ENCODE measurements at regions not wholly inside any gene's neighbourhood (a gene's known extent, or its start where the extent isn't known, plus 50 kb on each side); places are given as distances from the start of the nearest gene placed in this dataset.
"Not testable (repeated sequence)": the region's sequence is repeated elsewhere in the genome, so short reads cannot be mapped to it uniquely, and the experiment has no call there.

DNA sequence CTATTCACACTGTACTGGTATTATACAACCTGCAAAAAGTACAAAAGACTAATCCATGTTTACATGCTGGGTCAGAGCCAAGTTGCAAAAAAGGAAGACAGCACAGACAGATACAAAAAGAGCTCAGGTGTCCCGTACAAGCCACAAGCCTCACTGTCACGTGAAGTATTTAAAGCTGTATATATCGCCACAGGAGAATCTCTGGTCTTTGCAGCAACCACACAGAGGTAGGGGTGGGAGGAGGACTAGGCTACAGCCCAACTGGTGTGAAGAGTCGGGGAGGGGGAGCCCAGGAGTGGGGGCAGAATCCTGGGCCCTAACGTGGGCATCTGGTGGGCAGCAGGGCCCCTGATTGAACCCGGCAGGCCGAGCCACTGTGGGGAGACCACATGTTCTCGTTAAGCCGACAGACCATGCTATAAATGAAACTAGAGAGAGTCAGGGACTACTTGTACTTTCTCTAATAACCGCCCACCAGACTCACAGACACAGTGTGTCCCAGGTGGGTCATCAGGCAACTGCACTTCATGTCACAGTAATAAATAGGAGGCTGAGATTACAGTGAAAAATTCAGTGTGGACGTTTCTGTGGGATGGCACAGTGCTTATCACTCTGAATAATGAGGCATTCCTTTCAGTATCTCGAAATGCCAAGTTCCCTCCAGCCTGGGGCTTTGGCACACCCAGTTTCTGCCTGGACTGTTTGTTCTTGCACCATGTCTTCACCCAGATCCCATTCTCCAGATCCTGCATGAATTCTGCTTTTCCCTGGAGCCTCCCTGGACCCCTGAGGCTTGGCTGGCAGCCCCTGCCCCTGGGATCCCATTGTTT is 79.3 kb upstream of the SH3PXD2B start:
- intact Hi-C loops (cut with DNase I) = no loop called here
- DNase-seq (ENCODE audit: low spot score) = peak; percentile 74

DNA sequence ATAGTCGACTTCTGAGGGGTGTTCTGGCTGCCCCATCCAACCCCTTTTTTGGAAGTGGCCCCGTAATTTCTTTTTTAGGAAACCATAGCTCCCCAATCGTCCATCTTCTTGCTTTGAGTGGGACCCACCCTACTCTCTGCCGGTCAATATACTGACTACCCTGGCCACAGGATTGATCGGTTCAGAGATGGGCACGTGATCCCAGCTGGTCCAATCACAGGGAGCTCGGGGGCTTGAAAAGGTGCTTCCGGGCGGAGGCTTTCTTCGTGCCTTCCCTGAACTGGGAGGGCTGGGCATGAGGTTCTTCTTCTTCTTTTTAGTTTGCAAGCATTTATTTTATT is 78.7 kb upstream of the SH3PXD2B start:
- intact Hi-C loops (cut with DNase I) = no loop called here
- DNase-seq (ENCODE audit: low spot score) = peak; percentile 41

DNA sequence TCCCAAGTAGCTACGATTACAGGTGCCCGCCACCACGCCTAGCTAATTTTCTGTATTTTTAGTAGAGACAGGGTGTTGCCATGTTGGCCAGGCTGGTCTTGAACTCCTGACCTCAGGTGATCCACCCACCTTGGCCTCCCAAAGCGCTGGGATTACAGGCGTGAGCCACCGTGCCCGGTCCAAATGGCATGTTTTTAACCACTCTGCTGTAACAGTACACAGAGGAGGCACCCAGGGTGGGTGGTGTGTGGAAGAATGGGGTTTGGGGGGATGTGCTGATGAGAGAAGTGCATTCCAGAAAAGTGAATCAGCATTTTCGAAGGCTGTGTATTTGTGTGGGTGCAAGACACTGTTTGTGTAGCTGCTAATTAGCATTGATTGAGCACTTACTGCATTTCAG is 78.1 kb upstream of the SH3PXD2B start:
- peak; percentile 32 for DNase-seq (ENCODE audit: low spot score)

DNA sequence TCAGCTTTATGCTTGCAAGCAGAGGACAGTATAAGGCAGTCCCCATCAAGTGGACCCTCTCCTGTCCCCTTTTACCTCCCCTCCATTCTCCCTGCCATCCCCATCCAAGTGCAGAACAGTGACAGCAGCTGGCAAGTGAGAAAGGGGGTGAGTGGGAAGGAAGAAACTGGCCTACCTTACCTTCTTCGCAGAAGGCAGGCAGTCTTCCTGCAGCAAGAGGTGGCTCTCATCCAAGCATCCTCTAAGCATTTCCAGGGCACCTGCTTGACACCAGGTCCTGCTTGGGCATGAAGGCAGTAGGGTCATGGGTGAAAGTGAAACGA is 77.3 kb upstream of the SH3PXD2B start:
- intact Hi-C loops (cut with DNase I) = no loop called here
- DNase-seq (ENCODE audit: low spot score) = no peak

More for the DNA sequence above, 78.1 kb upstream of the SH3PXD2B start:
- intact Hi-C loops (cut with DNase I) = not testable (repeated sequence)

DNA sequence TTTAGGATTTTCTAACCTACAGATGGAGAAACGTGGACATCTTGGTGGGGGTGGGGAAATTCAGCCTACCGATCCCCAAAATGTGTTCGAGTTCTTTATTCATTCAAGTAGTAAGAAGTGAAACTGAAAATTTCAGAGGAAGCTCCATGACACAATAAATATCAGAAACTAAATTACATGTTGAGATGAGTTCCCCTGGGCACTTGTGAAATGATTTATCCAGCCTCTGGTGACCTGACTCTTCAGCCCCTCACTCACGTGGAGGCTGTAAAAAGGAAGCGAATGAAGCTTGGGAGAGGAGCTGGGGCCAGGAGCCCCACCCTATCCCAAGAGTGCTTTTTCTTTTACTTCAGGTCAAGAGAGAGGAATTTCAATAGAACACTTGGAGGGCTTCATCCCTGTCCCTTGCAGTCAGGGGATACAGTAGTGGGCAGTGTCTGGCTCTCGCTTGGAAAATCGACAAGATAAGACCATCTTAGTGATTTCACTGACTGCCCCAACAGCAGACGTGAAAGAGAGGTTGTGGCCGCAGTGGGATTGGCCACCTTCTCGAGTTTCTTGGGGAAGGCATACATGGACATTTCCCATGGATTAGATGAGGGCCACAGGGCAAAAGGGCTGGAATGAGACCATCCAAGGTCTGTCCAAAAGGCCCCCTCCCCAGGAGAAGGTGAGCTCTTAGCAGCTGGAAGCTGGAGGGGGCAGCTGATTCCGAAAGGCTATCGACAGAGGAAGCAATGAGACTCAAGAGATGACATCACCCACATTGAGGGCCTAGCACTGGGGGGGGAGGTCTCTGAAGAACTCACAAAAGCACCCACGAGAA is 76.8 kb upstream of the SH3PXD2B start:
- DNase-seq (ENCODE audit: low spot score) = peak; percentile 43
- intact Hi-C loops (cut with DNase I) = no loop called here

DNA sequence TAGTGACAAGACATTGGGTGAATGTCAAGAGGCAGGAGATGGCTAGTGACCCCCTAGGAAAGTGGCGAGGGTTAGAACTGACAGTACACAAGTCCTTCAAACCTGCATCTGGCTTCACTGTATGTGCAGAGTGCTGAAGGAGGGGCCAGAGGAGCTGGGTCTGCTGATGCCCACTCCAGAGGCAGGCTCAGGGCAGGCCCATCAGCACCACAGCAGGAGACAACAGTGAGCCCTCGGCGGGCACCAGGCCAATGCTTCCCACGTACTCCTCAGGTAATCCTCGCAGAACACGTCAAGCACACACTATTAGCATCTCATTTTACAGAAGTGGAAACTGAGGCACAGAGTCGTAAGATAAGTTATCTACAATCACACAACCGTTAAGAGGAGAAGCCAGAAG is 76.1 kb upstream of the SH3PXD2B start:
- intact Hi-C loops (cut with DNase I) = no loop called here
- DNase-seq (ENCODE audit: low spot score) = peak; percentile 45

DNA sequence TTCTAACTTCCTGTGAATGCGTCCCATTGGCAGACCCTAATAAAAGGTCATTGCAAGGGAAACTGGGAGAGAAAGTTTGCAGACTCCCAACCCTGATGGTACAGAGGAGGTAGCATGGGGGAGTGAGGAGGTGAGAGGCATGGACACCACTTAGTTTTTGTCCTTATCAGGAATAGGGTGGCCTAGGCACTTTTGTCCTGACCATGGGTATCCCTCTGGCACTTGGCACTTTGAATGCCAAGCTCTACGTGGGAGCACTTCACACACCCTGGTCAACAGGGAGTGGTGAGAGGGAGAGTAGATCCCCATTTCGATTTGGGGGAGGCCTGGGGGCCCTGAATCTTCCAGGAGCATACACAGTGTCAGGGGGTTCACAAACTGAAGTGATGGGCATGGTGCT is 75.6 kb upstream of the SH3PXD2B start:
- intact Hi-C loops (cut with DNase I) = no loop called here
- DNase-seq (ENCODE audit: low spot score) = no peak

DNA sequence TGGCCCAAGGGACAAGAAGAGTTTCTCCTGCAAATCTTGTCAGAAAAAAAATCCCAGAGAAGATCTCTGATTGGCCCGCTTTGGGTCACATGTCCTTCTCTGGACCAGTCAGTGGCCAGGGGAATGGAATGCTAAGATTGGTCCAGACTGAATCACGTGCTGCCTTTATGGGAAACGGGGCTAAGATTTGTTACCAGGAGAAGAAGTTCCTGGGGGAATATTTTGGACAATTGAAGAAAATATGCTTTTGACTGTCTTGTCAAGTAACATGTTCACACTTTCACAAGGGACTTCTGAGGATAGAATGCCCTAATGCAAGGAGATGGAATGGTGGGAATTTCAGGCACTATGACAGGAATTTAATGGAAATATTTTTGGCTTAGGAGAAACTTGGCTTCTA is 74.1 kb upstream of the SH3PXD2B start:
- no peak for DNase-seq (ENCODE audit: low spot score)
- intact Hi-C loops (cut with DNase I) = no loop called here

DNA sequence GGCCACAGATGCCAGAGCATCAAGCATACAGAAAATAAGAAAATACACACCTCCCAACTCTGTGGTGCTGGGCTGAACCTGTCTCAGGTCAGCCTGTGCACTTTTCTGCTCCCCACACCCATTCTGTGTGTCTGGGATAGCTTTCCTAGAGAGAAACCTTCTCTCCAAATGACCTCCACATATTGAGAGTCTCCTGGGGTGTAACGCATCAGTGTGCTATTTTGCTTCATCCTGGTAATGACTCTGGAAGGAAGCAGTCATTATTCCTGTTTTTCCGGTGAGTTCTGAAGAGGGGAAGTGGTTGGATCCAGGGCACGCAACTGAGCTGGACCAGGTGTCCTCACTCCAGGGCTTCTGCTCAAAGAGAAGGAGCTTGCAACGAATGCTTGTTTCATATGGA is 73.2 kb upstream of the SH3PXD2B start:
- intact Hi-C loops (cut with DNase I) = no loop called here
- peak; percentile 25 for DNase-seq (ENCODE audit: low spot score)

DNA sequence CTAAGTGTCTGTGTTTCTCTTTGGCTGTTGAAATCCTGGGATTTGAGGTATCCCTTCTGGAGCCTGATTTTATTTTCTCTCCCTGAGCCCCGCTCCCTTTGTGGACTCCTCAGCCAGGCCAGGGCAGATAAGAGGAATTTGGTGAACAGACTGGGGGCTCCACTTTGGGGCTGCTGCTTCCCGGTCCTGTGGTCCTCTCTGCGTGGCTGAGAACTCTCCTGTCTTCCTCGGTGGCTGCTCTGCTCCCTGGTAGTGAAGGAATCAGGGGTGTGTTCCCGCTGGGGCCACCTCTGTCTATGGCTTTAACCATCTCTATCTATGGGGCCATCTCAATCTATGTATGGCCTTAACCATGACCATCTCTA is 71.7 kb upstream of the SH3PXD2B start:
- intact Hi-C loops (cut with DNase I) = no loop called here
- peak; percentile 40 for DNase-seq (ENCODE audit: low spot score)

DNA sequence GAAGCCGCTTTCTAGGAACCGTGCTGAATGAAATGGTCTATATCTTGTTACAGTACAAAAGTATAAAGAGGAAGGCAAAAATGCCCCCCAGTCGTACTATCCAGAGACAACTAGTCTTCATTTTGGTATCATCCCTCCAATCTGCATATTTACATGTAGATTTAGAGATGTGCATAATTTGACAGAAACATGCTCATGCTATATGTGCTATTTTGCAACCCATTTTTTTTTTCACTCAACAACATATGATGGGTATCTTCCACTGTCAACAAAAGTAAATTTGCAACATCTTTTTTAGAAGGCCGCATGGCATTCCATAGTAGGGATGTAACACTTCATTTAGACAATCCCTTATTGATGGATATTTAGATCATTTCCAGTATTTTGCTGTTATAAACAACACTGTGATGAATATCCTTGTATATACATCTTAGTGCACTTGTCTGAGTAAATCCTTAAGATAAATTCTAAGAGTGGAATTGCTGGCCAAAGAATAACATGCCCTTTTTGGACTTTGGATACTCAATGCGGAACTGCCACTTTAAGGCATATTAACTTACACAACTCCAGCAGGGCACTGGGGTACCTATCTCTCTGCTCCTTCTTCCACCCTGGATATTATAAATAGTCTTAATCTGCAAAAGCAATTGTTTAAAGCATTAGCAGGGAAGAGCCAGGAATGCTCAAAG is 71.1 kb upstream of the SH3PXD2B start:
- intact Hi-C loops (cut with DNase I) = no loop called here
- DNase-seq (ENCODE audit: low spot score) = no peak

DNA sequence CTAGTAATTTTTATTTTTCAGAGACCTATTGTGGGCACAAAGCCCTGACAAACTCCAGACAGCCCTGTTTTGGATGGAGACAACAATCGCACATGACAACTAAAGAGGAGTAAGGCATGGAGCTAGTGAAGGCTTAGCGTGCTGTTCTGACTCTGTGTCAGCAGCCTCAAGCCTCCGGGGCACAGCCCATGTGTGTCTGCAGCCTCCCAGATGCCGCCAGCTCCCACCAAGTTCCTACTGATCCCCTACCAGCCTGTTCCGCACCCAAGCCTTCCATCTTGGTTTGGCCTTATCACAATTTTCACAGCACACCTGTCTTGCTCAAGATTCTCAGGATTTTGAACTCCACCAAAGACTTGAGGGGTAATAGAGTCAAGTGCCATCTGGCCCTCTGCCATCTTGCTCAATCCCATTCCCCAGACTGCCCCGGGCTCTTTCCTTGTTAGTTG is 70.3 kb upstream of the SH3PXD2B start:
- intact Hi-C loops (cut with DNase I) = no loop called here
- DNase-seq (ENCODE audit: low spot score) = peak; percentile 53

DNA sequence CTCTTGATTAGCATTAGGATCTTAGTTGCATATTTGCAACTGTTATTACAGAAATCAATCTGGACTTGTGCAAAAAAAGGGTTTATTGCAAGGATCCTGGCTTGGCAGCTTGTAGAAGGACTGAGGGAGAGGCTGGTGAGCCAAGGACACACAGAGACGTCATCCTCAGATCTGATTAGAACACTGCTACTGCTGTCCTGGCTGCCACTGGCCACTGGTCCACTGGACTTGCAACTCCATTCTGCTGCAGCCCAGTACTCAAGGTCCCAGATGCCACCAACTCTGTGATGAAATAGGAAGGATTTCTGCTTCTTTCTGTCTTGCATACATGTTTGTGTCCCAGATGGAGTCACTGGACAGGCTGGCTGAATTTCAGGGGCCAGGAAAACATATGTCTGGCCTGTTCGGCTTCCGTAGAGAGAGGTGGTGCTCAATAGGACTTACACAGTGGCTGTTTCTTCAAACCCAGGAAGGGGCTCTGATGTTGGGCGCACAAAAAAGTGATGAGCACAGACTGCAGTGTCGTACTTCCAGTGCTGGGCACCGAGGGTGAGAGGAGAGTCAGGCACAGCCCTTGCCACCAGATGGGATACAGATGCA is 68.9 kb upstream of the SH3PXD2B start:
- intact Hi-C loops (cut with DNase I) = no loop called here
- peak; percentile 28 for DNase-seq (ENCODE audit: low spot score)

DNA sequence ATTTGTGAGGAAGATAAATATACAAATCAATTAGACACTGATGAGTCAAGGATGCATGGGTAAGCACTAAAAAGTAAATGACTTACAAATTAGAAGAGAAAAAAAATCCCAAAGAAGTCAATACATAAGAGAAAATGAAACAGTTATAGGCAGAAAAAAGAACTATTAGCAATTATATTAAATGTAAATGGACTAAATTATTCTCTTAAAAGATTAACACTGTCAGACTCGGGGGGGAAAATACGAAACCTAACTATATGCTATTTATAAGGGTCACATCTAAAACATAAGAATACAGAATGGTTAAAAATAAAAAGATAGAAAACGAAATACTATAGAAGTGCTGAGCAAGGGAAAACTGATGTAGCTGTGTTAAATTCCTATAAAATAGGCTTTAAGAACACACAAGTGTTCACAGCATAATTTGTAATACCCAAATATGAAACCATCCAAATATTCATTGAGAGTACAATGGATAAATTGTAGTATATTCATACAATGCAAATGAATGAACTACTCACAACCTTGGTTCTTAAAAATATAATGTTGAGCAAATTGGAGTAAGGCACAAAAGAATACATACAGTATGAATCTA is 67.1 kb upstream of the SH3PXD2B start:
- DNase-seq (ENCODE audit: low spot score) = no peak
- intact Hi-C loops (cut with DNase I) = no loop called here

DNA sequence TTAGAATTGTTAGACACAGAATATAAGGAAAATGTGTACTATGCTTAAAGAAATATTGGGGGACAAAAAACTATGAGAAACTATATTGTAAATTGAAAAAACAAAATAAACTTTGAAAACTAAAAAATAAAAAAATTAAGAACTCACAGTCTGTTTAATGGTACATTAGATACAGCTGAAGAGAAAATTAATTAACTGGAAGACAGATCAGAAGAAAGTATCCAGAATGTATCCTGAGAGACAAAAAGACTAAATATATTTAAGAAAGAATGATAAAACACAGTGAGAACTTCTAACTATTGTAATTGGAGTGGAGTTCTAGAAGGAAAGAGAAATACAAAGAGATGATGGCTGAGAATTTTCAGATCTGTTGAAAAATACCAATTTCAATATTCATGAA is 57.6 kb upstream of the SH3PXD2B start:
- intact Hi-C loops (cut with DNase I) = no loop called here
- no peak for DNase-seq (ENCODE audit: low spot score)

DNA sequence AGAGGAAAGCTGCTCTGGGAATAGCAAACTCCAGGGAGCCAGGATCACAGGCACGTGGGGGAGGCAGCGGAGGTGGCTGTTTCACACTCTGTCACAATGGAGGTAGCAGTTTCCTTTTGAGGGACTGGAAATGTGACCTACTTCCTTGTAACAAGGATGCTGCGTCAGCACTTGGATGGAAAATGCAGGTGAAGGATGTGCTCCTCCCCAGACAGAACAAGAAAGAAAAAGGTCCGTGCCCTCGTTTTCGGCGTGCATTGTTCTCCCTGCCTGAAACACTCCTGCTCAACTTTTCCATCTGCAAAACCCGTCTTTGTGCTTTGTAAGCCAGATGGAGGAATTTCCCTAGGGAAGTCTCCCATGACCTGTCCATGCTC is 55.1 kb upstream of the SH3PXD2B start:
- peak; percentile 58 for DNase-seq (ENCODE audit: low spot score)
- intact Hi-C loops (cut with DNase I) = no loop called here

DNA sequence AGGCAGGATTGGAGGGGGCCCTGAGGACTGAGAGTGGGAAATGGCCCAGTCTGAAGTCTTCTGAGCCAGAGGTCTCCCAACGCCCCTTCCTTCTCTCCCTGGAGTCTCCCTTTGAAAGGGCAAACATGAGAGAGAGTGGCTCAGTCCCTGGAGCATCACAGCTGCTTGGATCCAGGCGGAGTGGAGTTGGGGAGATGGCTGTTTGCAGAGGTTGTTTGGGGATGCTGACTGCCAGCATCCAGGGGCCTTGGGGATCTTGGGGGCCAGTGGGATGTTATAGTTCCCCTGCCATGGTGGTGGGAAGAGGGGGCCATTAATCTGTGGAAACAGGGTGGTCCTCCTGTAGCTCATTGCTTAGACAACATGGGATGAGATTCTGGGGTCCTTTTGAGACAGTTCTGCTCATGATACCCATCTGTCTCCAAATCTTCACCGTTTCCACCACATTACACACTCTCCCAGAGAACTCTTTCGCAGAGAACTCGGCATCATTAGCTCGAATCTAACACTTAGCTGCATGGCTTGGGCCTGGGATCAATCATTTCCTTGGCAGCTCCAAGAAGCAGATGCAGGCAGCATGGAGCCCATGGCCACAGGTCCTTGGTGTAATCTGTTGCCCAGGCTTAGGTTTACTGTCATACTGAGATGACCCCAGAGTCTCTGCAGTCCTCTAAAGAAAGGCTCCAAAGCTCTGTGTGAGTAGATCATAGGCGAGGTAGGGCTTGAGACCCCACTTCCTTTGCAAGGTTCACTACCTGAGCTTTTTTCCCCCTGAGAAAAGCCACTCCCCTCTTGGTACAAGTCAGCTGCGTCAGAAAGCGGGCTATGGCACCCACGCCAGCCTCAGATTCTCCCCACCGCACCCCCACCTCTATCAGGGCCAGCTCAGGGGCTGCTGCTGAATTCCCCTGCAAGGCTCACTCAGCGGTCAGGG is 54.4 kb upstream of the SH3PXD2B start:
- DNase-seq (ENCODE audit: low spot score) = peak; percentile 16
- intact Hi-C loops (cut with DNase I) = no loop called here

DNA sequence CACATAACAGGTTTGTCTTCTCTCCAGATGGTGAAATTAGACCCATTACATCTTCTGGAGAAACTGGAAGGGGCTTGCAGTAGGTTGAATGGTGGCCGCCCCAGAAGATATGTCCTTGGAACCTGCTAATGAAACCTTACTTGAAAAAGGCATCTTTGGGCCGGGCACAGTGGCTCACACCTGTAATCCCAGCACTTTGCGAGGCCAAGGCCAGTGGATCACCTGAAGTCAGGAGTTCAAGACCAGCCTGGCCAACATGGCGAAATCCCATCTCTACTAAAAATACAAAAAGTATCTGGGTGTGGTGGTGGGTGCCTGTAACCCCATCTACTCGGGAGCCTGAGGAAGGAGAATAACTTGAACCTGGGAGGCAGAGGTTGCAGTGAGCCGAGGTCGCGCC is 53.2 kb upstream of the SH3PXD2B start:
- DNase-seq (ENCODE audit: low spot score) = peak; percentile 19
- intact Hi-C loops (cut with DNase I) = not testable (repeated sequence)

DNA sequence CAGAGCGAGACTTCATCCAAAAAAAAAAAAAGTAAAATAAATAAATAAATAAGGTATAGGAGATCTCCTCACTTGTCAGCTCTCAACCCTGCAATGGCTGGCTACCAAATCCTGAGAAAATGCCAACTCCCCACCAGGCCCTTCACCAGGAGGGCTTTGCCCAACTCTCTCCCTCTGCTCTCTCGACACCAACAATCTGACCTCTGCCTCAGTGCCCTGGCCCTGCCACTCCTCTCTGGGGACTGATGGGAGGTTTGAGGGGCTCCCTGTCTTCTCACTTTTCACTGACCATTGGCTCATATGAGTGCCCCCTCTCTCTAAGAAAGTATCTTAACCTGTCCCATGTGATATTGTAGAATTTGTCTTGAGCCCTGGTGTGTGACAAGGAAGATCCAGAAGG is 52.6 kb upstream of the SH3PXD2B start:
- intact Hi-C loops (cut with DNase I) = no loop called here
- DNase-seq (ENCODE audit: low spot score) = peak; percentile 15

Measured in posterior vena cava (tissue), 2 donors.